ENCODE measurements at regions not wholly inside any gene's neighbourhood (a gene's known extent, or its start where the extent isn't known, plus 50 kb on each side); places are given as distances from the start of the nearest gene placed in this dataset.

DNA sequence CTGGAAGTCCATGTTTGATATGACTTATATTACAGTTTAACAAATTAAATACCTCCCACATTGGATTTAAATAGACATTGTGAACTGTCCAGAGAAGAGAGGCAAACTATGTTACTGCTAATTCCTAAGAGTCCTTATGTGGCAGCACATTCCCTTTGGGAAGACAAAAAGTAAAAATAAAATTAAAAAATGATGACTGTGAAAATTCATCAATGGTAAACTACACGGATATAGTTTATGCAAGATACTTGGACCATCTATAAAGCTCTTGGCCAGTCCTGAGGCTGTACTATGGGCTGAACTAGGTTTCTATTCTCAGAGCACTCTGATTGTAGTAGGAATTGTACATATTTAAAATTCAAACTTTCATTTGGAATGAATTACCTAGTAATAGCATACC lies 206.4 kb downstream of the LRRK2 start:
- TF ChIP-seq, protein P1, sequence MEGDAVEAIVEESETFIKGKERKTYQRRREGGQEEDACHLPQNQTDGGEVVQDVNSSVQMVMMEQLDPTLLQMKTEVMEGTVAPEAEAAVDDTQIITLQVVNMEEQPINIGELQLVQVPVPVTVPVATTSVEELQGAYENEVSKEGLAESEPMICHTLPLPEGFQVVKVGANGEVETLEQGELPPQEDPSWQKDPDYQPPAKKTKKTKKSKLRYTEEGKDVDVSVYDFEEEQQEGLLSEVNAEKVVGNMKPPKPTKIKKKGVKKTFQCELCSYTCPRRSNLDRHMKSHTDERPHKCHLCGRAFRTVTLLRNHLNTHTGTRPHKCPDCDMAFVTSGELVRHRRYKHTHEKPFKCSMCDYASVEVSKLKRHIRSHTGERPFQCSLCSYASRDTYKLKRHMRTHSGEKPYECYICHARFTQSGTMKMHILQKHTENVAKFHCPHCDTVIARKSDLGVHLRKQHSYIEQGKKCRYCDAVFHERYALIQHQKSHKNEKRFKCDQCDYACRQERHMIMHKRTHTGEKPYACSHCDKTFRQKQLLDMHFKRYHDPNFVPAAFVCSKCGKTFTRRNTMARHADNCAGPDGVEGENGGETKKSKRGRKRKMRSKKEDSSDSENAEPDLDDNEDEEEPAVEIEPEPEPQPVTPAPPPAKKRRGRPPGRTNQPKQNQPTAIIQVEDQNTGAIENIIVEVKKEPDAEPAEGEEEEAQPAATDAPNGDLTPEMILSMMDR (IDR thresholded peaks at IDR 0.05), result no peak
- H3K79me2 ChIP-seq (ENCODE audit: insufficient read depth, low read length), result no peaks in the 10 kb centered on the region
- H3K27ac ChIP-seq (ENCODE audit: low read depth in 1 of 2, low read length in 2 of 2), result no peak overlapping the region
- no CpG with 5 or more reads among the region's 1 CpG for WGBS (ENCODE audit: insufficient coverage)
- no peak overlapping the region for H3K9ac ChIP-seq (ENCODE audit: insufficient read depth, low read length, poor library complexity, severe bottlenecking)
- no peaks in the 10 kb centered on the region for H3K36me3 ChIP-seq (replicated peaks in 1 of 2; ENCODE audit: control insufficient read depth in 1 of 2, insufficient read depth in 2 of 2, low read length in 2 of 2)
- no peaks in the 10 kb centered on the region for H3K4me1 Mint-ChIP-seq
- no peaks in the 10 kb centered on the region for H3K36me3 Mint-ChIP-seq
- H3K4me1 ChIP-seq (ENCODE audit: control insufficient read depth in 1 of 2, insufficient read depth in 2 of 2, low read length in 2 of 2), result no peaks in the 10 kb centered on the region
- peaks cover 0 to 3% (median 0%) of the 10 kb centered on the region in 3 donors for H3K27me3 Mint-ChIP-seq (ENCODE audit: low read depth in 3 of 3)
- H3K4me2 ChIP-seq (replicated peaks; ENCODE audit: extremely low read depth, low read length, poor library complexity, severe bottlenecking), result no peak overlapping the region
- DNase-seq, result no peak
- no peaks in the 10 kb centered on the region for H3K9me3 ChIP-seq (replicated peaks in 1 of 2; ENCODE audit: control insufficient read depth in 1 of 2, insufficient read depth in 1 of 2, low read length in 2 of 2)
- H3K9me3 Mint-ChIP-seq, result peaks cover 0 to 3% (median 0%) of the 10 kb centered on the region in 7 donors
- H3K27ac Mint-ChIP-seq, result no peak overlapping the region
- no peak overlapping the region for H3K4me3 ChIP-seq (replicated peaks in 1 of 3; ENCODE audit: low read depth in 2 of 3, low read length in 3 of 3)
- intact Hi-C loops (cut with micrococcal nuclease), result no loop called here
- no peak overlapping the region for H2AFZ ChIP-seq (ENCODE audit: insufficient read depth, low read depth, low read length, poor library complexity, severe bottlenecking)
- H4K20me1 ChIP-seq (ENCODE audit: insufficient read depth, low read length), result no peaks in the 10 kb centered on the region
- H3K4me3 Mint-ChIP-seq, result no peak overlapping the region
- no peaks in the 10 kb centered on the region for H3K27me3 ChIP-seq (ENCODE audit: control insufficient read depth in 2 of 2, insufficient read depth in 2 of 2, low read length in 2 of 2)

DNA sequence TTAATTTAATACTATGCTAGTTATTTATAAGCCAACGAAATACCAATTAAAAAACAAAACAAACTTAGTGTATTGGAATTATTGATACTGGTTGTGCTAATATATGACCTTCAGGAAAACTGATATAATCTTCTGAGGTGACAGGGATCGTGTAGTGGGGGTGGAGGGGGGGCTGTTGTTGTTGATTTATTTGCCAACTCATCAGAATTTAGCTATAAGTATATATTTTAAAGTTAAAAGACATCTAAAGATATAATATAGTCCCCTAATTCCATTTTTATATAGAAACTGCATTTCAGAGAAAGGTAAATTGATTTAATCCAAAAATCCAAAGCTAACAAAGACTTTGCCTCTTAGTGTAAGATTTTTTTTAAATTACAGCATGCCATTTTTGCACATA lies 210.5 kb downstream of the LRRK2 start:
- no CpG with 5 or more reads among the region's 2 CpGs for WGBS (ENCODE audit: insufficient coverage)
- no peak overlapping the region for H3K4me2 ChIP-seq (replicated peaks; ENCODE audit: extremely low read depth, low read length, poor library complexity, severe bottlenecking)

More for the DNA sequence above, 210.5 kb downstream of the LRRK2 start:
- no peaks in the 10 kb centered on the region for H3K36me3 Mint-ChIP-seq
- H4K20me1 ChIP-seq (ENCODE audit: insufficient read depth, low read length), result no peaks in the 10 kb centered on the region
- no peaks in the 10 kb centered on the region for H3K79me2 ChIP-seq (ENCODE audit: insufficient read depth, low read length)
- H3K9ac ChIP-seq (ENCODE audit: insufficient read depth, low read length, poor library complexity, severe bottlenecking), result no peak overlapping the region
- no peak overlapping the region for H2AFZ ChIP-seq (ENCODE audit: insufficient read depth, low read depth, low read length, poor library complexity, severe bottlenecking)
- no peaks in the 10 kb centered on the region for H3K27me3 ChIP-seq (ENCODE audit: control insufficient read depth in 2 of 2, insufficient read depth in 2 of 2, low read length in 2 of 2)
- H3K9me3 ChIP-seq (replicated peaks in 1 of 2; ENCODE audit: control insufficient read depth in 1 of 2, insufficient read depth in 1 of 2, low read length in 2 of 2), result no peaks in the 10 kb centered on the region
- no peak overlapping the region for H3K4me3 ChIP-seq (replicated peaks in 1 of 3; ENCODE audit: low read depth in 2 of 3, low read length in 3 of 3)
- peaks cover 0 to 1% (median 0%) of the 10 kb centered on the region in 7 donors for H3K9me3 Mint-ChIP-seq
- DNase-seq, result no peak
- no peak overlapping the region for H3K4me3 Mint-ChIP-seq
- H3K4me1 ChIP-seq (ENCODE audit: control insufficient read depth in 1 of 2, insufficient read depth in 2 of 2, low read length in 2 of 2), result no peaks in the 10 kb centered on the region
- TF ChIP-seq, protein P1 (IDR thresholded peaks at IDR 0.05), result no peak
- H3K27ac ChIP-seq (ENCODE audit: low read depth in 1 of 2, low read length in 2 of 2), result no peak overlapping the region
- H3K4me1 Mint-ChIP-seq, result no peaks in the 10 kb centered on the region
- H3K36me3 ChIP-seq (replicated peaks in 1 of 2; ENCODE audit: control insufficient read depth in 1 of 2, insufficient read depth in 2 of 2, low read length in 2 of 2), result no peaks in the 10 kb centered on the region
- H3K27me3 Mint-ChIP-seq (ENCODE audit: low read depth in 3 of 3), result peaks cover 0 to 3% (median 2%) of the 10 kb centered on the region in 3 donors
- H3K27ac Mint-ChIP-seq, result no peak overlapping the region
- intact Hi-C loops (cut with micrococcal nuclease), result no loop called here

Measured in CD14-positive monocyte (primary cell).